ENCODE measurements at regions not wholly inside any gene's neighbourhood (a gene's known extent, or its start where the extent isn't known, plus 50 kb on each side); places are given as distances from the start of the nearest gene placed in this dataset.

DNA sequence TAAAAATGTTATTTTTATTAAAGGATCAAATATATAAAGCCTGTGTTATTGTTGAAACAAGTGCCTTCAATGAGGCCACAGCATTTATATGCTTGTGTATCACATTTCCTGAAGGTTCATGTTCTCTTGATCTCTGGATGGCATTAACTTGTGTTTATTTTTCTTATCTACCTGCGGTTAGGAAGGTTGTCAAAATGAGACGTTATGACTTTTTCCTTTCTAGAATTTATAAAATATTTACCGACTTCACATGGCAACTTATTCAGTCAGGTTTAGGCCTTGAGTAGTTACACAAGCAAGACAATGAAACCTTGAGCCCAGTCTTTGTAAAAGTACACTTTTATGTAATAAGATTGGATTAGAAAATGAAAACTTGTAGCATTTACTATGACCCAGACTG lies 196.4 kb upstream of the ACVR2A start:
- DNase-seq (ENCODE audit: low spot score): no peak

DNA sequence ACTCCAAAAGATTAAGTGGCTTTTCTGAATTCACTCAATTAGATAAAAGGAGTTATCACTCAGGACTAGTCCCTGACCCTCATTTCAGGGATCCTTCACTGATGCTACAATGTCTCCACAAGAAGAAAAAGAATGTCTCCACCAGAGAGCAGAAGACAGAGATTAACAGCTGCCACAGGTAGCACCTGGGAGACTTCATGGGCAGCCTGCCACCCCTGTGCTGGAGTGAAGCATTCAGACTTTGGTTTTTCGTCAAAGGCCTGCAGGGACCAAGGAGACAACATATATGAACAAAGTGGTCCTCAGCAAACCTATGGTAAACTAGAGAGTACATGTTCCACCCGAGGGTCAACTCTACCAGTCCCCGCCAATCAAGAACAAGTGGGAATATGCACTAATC lies 197.0 kb upstream of the ACVR2A start:
- DNase-seq (ENCODE audit: low spot score): no peak

DNA sequence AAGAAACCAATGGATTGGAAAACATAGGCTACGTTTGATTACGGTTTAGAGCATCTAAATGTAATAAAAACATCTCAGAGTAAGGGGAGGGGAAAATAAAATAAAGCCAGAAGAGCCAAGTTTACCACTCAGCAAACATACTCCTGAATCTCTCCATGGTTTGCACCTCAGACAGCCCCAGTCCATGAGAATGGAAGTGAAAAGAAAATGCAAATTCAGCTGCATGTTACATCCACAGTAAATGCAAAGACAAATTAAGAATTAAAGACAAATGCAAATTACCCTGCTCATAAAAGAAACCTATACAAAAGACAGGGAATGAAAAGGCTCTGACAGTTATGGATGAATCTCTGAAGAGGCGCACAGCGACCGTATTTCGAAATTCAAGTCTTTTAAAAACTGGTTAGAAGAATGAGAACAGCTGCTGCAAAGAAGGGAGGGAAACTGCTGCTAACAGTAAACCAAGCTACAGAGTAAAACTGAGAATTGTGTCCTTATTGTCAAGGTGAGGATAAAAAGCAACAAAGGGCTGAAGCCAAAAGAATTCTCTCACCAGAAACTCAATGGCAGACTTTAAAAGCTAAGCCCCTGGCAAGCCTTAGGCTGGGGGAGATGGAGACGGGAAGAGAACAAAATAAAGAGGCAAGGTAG lies 197.9 kb upstream of the ACVR2A start:
- DNase-seq (ENCODE audit: low spot score): no peak

DNA sequence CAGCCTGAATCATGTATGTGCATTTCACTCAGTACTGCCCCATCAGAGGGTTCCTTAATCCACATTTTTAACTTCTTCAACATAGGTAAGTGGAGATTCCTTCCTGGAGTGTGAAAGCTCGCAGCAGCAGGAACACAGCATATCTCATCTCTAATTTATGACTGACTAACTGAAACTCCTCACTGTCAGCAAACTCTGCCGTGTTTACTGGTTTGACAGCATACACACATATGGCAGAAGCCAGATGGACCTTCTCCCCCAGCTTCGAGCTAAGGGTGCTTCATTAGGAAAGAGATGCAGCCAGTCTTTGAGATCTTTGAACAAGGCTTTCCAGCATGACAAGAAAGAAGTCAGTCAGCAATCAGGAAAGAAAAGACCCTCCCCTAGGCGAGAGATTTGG lies 200.3 kb upstream of the ACVR2A start:
- DNase-seq (ENCODE audit: low spot score): no peak

DNA sequence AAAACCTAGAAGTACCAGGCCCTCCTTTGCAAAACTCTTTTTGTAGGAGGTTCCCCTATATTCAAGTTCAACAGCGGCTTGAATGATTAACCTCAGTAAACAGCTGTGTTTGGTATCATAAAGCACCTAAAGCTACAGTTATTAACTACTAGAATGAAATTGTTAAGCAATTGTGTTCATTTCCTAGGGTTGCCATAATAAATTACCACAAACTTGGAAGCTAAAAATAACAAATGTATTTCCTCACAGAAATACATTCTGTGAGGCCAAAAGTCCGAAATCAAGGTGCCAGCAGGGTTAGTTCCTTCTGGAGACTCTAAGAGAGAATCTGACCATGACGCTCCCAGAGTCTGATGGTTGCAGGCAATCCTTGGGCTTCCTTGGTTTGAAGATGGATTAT lies 202.1 kb upstream of the ACVR2A start:
- DNase-seq (ENCODE audit: low spot score): no peak

DNA sequence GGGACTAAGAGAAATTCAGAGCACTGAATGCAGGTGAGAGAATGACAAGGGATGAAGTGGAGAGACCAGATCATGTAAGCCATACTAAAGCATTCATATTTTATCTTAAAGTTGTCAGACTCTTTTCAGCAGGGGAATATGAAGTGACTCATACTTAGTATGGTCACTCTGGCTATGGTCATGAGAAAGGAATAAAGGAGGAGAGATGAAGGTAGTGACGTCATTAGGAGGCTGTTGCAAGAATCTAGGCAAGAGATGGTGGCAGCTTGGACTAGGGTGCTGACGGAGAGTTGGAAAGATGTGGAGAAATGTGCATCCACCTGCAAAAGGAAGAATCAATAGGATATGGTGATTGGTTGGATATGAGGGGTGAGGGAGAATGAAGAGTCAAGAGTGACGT lies 203.2 kb upstream of the ACVR2A start:
- peak; percentile 30 for DNase-seq (ENCODE audit: low spot score)

DNA sequence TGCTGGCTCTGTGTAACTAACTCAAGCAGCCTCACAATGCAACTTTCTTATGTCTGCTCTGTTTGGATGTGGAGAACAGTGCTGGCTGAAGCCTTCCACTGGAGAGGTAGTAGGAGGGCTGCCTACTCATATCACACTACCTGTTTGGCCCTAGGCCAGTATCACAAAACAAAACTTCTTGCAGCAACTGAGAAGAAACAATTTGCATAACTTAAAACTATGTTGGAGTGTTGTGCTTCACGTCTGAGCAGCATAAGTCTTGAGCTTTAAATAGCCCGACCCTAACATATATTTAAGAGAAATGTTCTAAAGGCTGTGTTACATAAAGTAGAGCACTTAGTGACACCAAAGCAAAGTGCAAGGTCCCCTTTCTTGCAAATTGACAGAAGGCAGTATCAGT lies 204.9 kb upstream of the ACVR2A start:
- no peak for DNase-seq (ENCODE audit: low spot score)

DNA sequence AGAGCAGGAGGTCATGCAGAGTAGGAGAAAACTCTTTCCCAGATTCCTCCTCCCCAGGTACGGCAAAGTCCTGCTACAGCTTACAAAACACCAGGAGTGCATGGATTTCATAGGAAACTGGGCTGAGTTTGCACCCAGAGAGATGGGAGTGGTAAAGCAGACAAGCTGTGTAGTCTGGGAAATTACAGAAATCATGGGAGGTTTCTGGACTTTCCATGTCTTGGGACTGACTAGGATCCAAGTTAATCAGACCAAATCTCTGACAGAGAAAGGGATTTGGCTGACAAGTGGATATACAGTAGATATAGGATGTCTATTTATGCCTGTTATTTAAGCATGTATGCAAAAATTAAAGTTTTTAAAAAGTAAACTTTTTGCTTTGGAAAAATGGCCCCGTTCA lies 205.4 kb upstream of the ACVR2A start:
- DNase-seq (ENCODE audit: low spot score): no peak

DNA sequence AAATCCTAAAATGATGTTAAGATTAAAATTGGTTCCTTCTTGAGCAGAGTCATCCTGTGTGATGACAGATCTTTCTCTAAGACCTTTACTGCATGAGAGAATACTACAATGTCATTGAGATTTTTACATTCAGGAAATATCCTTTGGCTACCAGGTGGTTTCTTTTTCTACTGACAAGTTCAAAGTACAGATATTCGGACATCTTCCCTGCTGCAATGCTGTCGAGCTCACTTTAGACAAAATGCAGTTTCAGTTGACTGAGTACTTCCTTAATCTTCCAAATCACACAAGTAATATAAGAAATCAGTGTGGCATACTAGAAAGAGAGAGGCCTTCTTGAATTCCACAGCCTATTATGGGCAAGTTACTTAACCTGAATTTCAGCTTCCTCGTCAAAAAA lies 207.9 kb upstream of the ACVR2A start:
- DNase-seq (ENCODE audit: low spot score): no peak

DNA sequence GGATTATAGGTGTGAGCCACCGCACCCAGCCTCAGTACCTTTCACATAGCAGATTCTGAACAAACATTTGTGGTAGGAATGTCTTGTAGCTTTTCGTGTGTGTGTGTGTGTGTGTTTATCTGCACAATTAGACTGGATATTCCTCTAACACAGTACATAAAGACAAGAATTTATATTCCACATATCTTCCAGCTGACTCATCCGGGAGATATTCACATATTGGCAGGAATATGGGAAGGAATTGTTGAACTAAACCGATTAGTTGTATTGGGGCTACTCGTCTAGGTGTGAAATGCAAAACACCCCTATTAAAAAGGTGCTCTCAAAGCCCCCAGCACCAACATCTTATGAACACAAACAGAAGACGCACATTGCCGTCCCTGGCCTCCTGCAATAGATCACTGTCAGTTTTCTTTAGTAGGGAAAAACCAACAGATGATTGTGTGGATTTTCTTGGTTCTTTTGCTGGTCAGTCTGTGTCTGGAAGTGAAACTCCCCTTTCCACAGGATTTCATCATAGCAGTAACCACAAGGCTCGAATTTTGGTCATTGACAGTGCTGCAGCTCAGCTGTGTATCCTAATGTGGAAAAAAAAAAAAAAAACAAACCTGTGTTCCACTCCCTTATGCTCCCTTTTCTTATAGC lies 208.5 kb upstream of the ACVR2A start:
- peak; percentile 77 for DNase-seq (ENCODE audit: low spot score)

DNA sequence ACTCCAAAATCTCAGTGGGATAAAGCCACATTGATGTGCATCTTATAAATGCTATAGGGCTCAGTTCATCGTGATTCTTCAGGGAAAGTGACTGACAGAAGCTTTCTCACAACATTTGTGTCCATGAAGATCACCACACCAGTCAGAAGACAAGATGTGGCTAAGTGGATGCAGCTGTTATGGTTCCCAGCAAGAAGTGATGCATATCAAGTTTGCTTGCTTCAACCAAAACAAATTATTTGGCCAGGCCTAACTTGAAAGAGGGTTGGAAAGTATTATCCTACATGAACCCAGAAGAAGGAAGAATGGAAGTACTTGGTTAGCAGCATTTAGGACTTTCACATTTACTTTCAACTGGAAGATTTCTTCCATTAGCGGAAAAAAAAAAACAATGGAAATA lies 210.0 kb upstream of the ACVR2A start:
- no peak for DNase-seq (ENCODE audit: low spot score)

DNA sequence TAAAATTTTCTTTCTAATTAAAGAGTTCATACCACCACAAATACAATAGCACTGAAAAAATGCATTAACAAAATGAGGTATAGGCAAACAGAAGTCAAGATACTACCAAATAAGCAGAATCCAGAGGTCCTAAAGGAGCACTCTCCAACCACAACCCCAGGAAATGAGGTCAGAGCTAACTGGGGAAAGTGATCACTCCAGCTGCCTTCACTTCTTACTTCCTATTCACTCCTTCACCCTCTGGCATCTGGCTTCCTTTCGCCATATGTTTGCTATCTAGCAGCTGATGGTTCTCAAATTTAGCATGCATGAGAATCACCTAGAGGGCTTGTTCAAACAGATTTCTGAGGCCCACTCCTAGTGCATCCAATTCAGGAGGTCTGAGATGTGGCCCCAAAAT lies 212.6 kb upstream of the ACVR2A start:
- DNase-seq (ENCODE audit: low spot score): no peak

DNA sequence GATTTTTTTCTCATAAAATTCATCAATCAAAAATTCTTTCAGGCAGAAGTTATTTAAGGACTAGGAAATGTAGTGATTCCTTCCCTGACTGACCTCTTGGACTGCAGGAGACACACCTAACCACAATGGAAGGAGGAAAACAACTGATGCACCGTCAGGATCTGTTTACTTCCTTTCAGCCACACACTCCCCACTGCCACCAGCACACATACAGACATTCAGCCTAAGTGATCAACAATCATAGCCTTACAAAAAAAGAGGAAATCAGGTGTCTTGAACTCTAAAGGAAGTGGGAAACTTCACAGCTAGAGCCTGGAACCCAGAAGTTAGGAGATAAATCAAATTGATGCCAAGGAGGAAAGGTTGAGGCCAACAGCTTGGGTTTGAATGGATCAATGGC lies 213.5 kb upstream of the ACVR2A start:
- no peak for DNase-seq (ENCODE audit: low spot score)

DNA sequence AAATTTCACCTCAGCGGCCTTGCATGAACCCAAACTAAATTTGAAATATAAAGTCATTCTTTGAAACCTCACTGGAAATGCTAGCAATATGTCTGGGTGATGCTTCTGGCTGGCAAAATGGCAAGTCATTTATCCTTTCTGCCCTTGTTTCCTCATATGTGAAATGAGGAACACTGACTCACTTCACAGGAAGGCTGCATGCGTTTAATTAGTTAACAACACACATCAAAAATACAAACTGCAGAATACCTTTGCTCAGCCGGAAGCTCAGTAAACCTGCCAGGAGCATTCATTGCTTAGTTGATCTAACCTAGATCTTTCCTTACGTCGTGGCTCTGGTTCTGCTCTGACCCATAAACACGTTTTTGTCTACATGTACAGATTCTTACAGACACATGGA lies 214.2 kb upstream of the ACVR2A start:
- no peak for DNase-seq (ENCODE audit: low spot score)

DNA sequence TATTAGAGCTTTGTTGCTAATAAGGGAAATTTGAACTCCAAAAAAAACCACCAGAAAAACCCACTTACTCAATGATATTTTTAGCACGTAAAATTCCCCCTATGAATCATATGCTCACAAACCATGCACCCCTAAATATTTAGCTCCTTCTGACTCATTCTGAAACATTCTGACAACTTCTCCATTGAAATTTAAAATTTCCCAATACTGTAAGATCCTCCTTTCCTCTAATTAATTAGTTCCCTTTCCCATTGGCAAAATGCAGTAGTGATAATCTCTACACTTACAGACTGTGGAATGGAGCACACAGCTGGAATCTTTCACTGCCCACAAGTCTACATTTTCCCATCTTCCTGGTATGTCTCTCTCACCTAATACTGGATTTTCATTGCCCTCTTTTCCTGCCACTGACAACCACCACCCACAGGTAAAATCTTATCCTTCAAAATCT lies 215.8 kb upstream of the ACVR2A start:
- DNase-seq (ENCODE audit: low spot score): peak; percentile 21

DNA sequence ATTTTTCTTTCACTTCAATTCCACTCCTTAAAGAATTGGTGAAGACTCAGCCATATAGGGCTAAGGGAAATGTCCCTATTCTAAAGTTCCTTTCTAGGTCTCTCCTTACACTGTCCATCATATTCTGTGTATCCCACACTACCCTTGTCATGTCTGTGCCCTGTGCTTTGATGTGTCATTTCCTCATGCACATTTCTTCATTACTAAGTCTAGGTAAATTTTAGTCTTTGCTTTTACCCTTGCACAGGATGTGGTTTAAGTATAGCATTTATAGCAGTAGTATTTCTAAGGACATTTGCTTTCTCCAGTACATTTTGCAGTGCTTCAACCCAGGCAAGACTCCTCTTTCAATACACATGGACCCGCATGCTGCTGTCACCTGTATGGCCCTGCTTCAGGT lies 221.5 kb upstream of the ACVR2A start:
- no peak for DNase-seq (ENCODE audit: low spot score)

DNA sequence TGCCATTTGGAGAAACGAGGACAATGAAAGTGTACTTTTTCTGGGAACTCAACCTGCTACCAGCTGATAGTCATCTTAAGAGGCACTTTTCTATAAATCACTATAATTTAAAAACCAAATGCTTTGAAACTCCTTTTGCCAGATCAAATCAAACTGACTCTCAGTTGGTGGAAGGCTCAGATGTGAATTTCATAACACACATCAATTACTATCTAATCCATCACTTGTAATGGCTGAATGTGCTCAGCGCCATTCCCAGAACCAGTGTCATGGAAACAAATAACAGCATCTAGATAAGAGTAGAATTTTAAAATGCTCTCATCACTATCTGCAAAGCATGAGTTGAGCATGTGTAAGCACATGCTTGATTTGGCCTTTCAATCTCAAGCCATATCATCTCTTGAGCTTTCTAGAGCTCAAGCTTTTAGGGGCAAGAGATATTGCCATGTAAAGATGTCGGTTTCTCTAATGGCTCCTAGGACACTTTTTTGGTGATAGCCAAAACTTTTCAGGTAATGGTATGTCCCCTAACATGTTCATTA lies 223.1 kb upstream of the ACVR2A start:
- no peak for DNase-seq (ENCODE audit: low spot score)

DNA sequence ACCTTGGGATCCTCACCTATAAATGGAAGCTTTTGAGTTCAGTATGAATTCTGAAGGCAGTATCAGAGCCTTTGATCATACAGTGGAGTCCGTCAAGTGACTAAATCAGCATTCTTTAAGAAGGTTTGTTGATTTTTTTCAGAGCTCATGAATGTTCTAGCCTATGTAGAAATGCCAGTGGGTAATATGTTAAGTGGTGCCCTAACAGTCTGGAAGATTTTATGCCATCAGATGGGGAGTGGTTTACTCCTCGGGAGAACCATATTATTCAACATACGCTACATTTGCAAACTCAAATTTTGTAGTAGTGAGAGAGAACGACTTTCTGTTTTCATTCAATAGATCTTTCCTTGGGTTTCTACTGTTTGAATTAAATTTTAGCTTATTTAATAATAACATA lies 225.0 kb upstream of the ACVR2A start:
- DNase-seq (ENCODE audit: low spot score): no peak

DNA sequence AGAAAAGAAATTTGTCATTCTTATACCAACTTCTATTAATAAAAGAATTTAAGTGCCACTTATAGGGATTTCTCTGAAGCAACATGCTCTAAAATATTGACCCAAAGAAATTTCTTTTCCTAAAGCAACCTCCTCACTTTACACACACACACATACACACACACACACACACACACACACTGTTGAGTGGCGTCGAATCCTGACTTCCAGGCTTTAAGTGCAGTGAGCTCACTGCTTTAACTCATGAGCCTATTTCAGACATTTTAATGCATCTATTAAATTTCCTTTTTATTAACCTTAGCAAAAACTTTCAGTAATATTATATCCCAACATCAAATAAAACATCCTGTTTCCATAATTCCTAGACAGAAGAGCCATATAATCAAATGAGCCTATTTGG lies 229.1 kb upstream of the ACVR2A start:
- DNase-seq (ENCODE audit: low spot score): no peak

DNA sequence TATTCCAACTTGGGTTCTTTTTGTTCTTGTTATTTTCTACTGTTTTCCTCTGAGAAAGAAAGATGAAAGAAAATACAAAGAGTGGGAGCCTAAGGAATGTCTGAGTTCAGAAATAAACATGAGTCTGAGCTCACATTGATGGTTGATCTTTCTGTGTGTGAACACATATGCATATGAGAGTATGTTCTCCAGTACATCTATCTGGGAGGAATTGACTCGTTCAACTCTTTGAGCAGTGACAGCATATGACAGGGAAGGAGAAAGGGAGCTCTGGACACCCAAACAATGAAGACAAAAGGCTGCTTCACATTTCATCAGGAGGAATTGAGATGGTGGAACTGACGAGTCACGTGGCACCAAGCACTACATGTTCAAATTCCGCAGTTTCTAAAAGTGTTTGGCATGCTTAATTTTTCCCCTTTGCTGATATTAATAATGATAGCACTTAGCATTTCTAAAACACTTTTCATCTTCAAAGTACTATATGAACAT lies 229.8 kb upstream of the ACVR2A start:
- no peak for DNase-seq (ENCODE audit: low spot score)

DNA sequence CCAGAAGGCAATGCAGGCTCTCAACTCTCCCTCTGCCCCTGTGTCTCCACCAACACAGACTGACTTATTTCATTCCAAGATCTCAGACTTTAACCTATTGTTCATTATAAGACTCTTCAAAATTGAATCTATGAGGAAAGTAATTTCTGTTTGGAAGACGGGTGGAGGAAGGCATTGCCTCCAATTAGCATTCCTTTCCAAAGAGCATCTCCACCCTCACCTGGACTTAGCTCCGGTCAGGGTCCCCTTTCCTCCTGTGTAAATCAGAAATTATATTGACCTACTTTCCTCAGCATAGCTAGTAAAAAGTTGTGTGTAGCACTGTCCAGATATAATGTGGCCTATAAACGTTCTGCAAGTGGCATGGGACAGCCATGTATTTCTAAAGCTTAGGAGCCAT lies 230.4 kb upstream of the ACVR2A start:
- no peak for DNase-seq (ENCODE audit: low spot score)

DNA sequence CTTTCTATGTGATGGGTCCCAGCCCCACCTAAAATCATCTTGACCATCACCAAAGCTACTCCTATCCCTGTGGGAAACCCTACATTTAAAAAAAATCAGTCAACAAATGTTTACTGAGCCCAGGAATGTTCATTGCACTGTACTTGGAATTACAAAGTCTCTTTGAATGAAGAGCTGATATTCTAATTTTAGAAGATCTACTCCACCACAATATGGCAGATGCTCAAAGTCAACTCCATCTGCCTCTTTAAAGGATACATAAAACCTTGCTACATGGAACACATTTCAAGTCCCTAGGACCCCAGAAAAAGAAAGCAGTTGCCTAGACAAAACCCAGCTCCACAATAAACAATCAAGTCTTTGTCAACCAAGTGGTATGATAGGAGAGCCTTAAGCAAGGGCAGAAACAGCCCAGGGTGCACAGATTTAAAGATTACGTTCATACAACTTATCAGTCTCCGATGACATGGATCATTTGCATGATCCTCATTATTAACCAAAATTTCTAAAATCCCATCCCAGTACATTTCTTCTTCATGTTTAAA lies 234.3 kb upstream of the ACVR2A start:
- no peak for DNase-seq (ENCODE audit: low spot score)

DNA sequence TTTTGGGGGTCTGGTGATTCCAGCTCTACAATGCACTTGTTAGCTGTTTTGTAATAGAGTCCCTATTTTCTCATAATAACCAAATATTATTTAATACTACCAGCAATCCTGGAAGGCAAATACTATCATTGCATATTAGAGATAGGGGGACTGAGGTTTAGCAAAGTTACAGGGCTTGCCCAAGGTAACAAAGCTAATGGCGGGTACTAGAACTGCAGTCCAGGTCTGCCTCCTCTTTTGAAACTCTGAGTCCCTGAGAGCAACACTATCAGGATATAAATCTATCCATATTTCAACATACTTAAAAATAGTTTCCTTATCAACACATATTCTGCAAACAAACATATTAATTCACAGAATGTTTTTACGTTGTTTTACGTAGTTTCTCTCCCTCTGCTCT lies 235.5 kb upstream of the ACVR2A start:
- no peak for DNase-seq (ENCODE audit: low spot score)

DNA sequence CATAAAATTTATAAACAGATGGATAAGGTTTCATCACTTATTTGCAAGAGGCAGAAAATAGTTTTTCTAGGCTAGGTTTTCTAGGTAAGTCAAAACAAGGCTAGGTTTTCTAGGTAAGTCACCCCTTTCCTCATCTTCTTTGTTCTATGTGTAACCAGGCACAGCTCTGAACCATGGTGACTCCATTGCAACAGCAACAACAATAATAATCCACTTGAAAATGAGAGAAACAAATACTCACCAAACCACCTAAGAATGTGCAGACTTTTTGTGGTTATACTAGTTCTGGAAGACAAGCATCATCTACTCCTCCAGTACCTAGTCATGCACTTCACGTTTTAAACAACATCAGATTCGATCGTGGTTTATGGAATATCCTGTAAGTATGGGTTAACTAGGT lies 237.4 kb upstream of the ACVR2A start:
- no peak for DNase-seq (ENCODE audit: low spot score)
